GM19455 (cell line): ENCODE measurements at regions not wholly inside any gene's neighbourhood (a gene's known extent, or its start where the extent isn't known, plus 50 kb on each side); places are given as distances from the start of the nearest gene placed in this dataset.

Source experiments
- ATAC-seq: cut with Tn5 transposase; IDR thresholded peaks from one replicate; pipeline ENCODE4 v1.9.1; 2021; ENCODE audit not compliant: unreplicated experiment

DNA sequence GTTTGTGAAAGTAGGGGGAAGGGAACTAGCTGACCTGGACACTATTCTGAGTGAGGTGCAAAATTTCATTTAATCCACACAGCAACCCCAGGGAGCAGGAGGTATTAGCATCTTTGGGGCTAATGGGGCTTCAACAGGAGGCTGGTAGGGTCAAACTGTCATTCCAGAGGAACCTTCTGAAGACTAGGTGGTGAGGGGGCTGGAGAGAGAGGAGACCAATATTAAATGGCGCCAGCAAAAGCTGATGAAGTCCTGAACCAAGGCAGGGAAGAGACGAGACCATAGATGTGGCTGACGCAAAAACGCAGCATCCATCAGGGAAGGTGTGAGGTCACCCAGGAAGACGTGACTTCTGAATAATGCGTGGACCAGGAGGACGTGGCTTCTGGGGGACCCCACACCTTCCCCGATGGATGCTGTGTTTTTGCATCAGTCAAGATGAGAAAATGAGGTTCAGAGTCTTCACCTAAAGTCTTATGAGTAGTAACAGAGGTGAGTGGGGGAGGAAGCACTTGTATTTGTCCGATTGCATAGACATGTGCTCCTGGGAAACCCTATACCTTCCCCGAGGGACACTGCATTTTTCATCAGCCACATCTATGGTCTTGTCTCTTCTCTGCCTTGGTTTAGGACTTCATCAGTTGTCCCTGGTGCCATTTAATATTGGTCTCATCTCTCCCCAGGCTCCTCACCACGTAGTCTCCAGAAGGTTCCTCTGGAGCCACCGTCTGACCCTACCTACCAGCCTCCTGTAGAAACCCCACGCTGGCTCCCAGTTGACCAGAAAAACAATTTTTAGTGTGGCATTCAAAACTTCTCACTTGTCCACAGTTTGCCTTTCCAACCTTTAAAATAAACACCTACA, 188.6 kb downstream of the MYCN start:
- ATAC-seq, result no peak

DNA sequence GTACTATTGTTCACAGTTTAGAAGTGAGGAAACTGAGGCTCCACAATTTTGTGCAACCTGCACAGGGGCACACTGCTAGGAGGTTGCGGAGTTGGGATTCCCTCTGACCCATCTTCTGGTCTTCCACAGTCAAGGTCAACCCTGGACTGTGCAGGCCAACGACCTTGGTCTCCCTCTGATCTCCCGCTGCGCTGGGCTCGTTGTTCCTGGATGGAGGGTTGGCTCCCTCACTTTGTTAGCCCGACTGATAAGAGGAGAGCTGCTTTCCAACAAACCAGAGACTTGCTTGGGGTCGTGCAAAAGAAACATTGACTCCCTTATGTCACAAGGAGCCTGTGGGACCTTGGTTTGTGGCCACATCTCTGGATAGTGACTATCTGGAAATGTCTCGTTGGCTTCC, 187.6 kb downstream of the MYCN start:
- ATAC-seq, result no peak

DNA sequence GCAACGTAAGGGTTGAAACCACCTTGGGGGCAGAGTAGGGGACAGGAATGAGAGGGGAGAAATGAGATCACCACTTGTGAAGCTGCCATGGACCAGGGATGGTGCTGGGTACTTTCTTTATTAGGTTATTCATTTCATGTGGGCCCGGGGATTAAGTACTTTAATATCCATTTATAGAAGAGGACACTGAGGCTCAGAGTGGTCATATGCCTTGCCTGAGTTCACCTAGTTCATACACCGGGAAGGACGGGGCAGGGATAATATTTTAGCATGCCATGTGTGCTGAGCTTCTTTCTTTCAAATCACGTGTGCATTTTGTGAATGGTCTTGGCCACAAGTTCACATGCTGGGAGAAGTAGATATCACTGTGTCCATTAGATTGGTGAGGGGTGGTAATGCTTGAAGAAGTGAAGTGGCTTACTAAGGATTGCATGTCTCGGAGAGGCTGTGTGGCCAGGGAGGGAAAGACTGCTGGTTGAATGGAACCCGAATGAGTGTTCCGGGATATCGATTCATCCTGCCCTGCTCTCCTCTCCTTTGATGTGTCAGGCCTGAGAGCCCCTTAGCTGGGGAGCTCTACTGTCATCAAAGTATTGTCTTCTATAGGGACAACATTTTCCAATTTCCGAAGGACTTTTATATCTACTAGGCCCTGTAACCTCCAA, 187.1 kb downstream of the MYCN start:
- no peak for ATAC-seq

DNA sequence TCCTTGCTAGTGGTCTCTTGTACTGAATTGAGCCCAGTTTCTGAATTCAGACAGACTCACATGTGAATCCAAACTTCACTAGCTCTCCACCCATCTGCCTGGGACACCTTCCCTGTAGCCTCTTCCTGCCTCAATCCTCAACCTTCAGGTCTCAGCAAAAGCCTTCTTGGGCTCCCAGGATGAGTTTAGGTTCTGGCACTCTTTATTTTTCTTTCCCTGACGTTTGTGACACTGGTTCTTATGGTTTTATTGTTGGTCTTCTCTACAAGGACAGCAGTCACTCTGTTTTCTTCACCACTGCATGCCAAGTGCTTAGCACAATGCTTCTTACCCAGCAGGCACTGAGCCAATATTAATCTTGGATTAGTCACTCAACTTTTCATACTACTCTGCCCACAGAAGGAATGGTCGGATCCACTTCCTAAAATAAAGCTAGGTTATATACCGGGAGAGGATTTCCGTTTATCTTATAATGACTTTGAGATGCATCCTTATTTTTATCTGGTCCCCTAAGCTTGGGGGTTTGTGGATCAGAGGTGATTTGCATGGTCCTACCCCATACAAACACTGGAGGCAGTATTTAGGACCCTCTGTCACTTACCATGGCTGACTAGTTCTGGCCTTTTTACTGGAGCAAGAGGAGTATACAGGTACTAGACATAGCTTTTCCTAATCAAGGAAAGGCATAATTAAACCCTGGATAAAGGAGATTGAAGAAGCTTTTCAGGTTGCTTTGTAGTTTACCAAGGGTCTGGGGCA, 186.3 kb downstream of the MYCN start:
- ATAC-seq, result no peak

DNA sequence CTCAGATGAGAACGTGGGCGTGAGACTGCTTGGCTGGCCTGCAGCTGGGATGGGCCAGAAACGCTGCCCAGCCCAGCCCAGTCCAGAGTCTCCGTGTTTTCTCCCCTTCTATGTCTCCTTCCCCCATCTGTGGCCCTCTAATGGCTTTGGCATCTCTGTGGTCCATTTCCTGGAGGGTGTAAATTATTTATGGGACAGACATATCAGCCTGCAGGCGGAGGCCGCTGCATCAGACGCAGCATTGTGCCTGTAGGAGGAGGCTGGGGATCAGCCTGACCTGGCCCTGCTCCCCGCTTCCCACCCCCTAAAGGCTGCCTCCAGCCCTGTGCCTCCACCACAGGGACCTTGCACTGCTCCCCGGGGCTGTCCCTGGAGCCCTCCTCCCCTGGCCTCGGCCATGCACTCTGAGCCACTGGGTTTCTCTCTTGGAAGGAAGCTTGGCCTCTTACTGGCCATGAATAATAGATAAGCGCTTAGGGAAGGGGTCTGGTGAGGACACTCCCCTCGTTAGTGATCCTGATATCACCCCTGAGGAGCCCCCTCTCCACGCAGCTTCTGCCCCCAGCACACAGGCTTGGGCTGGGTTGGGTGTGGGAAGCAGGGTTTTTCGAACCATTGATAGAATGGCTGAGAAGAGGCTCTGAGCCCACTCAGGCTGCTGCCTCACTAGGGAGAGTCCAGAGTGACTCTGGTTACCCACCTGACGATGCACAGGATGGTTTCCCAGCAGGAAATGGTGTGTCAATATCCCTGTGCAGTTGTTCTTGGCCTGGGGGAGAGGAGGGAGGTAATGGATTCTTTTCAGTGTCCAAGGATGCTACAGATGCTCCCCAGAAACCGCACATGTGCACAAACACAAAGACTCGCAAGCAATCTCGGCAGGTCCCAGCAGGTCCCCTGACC, 185.5 kb downstream of the MYCN start:
- ATAC-seq, result no peak

DNA sequence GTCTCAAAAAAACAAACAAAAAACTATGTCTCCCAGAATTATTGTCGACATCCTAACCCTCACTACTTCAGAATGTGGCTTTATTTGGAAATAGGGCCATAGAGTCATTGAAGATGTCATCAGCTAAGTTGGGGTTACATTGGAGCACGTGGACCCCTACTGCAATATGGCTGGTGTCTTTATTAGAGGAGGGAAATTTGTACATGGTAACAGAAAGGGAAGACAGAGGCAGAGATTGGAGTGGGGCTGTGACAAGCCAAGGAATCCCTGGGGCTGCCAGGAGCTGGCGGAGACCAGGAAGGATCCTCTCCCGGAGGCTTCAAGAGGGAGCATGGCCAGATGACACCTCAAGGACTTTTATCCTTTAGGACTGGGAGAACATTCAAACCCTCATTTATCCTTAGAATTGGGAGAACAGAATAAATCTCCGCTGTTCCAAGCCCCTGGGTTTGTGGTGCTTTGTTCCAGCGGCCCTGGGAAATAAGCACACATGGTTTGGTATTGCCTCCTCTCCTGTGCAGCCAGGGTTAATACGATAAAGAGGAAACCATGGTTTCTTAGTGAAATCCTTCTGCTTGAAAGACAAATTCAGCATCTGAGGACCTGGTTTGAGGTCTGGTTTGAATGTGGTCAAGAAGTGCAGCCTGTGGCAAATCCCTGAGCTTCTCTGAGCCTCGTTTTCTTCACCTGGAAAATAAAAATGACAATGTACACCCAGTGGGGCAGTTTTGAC, 184.7 kb downstream of the MYCN start:
- no peak for ATAC-seq

DNA sequence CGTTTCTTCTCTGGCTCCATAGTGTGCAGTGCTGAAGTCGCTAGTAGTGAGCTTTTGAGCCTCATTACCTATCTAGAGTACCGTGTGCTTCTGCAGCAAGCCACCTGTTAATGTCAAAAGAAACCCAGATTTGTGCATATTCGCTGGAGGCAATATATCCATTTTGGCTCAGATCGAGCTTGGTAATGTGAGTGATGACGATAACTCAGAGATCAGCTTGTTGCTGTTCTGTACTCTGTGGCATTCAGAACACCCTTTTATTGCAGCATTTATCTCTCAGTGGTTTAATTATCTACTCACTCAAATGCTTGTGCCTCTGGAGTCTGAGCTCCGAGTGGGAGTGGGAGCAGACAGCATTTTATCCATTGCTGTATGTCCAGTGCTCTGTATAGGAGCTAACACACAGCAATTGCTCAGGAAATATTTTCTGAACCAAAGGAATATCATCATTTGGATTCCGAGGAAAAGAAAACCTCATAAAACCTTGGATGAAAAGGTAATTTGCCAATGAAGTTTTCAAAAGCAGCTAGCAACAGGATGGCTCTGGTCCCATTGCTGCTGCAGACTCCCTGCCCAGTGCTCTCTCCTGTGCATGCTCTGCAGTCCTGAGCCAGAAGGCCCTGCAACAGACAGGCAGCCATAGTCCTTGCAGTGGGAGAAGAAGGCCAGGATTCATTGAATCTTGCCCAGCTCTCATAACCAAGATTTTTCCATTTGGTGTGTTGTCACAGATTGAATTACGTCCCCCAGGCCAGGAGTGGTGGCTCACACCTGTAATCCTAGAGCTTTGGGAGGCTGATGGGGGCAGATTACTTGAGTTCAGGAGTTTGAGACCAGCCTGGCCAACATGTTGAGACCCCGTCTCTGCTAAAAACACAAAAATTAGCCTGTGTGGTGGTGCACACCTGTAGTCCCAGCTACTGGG, 183.8 kb downstream of the MYCN start:
- ATAC-seq, result no peak

DNA sequence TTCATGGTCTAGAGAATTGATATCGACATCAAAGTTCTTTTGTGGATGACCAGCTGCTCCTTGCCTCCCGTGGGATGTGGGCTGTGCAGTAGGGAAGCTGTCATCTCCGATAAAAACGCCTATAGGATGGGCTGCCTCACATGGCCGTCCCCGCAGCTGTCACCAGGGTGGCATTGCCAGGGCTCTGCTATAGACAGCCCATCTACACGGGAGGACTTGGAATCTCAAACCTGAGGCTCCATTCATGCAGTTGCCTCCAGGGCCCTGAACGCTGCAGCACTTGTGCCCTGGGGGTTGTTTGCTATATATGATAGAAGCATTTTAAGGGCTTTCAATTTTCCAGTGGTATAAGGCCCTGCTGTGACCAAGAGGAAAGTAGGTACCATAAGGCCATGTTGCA, 183.1 kb downstream of the MYCN start:
- ATAC-seq, result no peak

DNA sequence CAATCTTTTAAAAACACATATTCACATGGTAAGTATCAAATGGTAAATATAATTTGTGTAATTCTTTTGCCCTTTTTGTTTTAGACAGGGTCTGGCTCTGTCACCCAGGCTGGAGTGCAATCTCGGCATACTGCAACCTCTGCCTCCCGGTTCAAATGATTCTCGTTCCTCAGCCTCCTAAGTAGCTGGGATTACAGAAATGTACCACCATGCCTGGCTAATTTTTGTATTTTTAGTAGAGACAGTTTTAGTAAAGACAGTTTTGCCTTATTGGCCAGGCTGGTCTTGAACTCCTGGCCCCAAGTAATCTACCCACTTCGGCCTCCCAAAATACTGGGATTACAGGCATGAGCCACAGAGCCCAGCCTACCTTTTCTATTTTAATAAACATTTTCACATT, 182.2 kb downstream of the MYCN start:
- ATAC-seq, result no peak

DNA sequence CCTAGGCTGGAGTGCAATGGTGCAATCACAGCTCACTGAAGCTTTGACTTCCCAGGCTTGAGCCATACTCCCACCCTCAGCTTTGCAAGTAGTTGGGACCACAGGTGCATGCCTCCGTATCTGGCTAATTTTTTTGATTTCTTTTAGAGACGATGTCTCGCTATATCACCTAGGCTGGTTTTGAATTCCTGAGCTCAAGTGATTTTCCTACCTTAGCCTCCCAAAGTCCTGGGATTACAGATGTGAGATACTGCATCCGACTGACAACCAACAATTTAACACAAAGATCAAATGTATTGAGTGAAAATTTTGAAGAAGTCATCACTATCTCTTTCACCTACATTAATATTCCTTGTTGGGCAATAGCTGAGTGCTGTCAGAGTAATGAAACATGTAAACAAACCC, 181.6 kb downstream of the MYCN start:
- no peak for ATAC-seq

DNA sequence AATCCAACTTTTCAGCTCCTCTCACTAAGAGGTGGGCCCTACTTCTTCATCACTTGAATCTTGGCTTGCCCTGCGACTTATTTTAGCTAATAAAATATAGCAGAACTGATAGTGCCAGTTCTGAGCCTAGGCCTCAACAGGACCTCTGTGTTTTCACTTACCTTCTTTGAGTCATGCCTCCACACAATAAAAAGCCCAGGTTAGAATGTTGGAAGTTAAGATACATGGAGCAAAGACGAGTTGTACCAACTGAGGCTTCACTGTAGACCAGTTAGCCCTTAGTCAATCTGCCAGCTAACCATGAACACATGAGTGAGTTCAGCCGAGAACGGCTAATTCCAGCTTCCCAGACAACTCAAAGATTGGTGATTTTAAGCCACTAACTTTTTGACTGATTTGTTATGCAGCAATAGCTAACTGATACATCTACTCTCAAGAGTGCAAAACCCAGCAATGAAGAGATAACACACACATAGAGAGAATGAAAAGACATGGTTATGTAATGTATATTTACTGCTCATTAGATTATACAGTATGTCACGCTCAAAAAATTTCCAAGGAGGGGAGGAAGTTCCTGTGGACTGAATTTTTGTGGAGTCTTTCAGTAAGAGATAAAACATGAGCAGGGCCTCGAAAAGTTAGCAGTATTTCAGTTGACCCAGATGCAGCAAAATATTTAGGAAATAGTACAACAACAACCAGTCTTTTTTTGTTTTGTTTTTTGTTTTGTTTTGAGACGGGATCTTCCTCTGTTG, 181.1 kb downstream of the MYCN start:
- ATAC-seq, result no peak

DNA sequence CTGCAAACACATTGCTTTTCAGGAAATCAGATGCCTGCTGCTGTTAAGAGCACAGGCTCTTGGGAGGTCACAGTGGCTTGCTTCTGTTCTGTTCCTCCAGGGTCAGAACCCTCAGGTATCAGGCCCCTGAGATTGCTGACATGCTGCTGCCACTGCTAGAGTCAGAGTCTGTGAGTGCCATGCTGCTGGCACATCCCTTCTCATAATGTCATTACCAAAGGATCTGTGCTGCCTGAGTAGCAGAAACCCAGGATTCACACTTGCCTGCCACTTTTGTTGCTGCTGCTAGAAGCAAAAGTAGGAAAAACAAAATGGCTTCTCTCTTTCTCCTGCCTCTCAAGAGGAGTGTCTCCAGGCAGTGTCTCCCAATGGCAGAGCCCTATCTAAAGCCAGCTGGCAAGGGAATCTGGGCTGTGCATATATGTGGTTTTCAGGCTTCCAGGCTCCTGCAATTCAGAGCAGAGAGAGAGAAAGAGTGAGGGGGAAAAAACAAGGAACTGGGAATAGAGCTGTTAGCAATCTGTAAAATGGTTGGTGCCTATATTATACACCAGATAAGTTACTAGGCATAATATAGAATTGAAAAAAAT, 180.3 kb downstream of the MYCN start:
- ATAC-seq, result no peak

DNA sequence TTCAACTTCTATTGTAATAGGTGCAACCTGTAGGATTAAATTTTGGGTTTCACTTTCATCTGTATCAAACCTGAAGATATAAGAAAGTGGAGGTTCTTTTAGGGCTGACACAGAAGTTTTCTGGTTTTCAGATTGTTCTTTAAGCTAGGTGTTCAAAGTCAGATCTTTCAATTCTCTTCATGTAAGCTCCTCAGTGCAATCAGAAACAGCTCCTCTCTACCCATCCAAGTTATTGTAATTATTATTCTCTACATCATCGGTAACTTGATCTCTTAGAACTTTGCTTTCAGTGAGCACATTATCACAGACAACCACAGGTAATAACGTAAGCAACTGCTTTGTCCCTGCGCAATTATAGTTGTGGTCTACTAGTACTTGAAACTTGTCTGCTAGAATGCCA, 179.4 kb downstream of the MYCN start:
- no peak for ATAC-seq

DNA sequence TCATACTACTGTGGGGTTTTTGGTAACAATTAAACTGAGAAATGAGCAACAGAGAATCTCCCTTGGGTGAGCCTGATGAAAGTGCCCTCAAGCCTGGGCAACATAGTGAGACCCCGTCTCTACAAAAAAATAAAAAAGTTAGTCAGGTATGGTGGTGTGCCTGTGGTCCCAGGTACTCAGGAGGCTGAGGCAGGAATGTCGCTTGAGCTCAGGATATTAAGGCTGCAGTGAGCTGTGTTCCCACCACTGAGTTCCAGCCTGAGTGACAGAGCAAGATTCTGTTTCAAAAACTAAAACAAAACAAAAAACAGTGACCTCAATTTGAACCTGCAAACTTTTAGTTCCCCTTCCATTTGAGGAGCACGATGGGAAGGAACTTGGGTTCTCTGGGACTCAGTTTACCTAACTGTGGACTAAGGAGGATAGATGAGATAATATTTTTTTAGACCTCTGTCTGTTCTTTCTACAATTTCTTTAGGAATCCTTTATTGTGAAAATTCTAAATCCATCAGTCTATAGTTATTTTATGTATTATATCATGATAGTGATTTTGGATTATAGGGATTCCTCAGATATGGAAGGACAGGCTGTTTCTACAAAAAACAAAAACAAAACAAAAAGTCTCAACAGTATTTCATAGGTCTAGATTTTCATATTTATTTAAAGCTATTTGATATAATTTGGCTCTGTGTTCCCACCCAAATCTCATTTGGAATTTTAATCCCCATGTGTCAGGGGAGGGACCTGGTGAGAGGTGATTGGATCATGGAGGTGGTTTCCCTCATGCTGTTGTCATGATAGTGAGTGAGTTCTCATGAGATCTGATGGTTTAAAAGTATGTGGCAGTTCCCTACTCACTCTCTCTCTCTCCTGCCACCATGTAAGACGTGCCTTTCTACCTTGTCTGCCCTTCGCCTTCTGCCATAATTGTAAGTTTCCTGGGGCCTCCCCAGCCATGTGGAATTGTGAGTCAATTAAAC, 178.6 kb downstream of the MYCN start:
- ATAC-seq, result no peak

DNA sequence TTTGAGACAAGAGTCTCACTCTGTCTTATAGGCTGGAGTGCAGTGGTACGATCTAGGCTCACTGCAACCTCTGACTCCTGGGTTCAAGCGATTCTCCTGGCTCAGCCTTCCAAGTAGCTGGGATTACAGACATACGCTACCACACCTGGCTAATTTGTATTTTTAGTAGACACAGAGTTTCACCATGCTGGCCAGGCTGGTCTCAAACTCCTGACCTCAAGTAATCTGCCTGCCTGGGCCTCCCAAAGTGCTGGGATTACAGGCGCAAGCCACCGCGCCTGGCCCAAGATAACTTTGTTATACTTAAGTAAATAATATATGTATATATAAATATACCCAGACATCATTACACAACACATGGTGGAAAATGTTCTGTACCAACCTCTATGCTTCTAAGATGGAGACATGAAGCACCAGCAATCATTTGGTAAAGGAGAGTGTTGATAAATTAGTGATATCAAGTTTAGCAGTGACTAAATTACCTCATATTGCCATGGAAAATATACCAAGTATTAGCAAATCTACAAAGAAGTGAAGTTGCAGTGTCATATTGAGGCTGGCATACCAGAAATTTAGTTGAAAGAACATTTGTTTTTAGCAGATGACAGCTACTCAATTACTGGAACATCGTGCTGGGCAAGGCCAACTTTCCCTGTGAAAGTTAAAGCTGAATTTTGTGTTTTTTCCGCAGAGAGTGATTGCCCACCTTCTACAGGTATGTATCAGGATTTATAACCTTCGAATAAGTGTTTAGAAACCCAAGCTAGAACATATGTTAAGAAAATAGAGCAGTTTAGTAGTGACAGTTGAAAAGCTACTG, 177.7 kb downstream of the MYCN start:
- ATAC-seq, result no peak
